ENCODE measurements at regions not wholly inside any gene's neighbourhood (a gene's known extent, or its start where the extent isn't known, plus 50 kb on each side); places are given as distances from the start of the nearest gene placed in this dataset.

DNA sequence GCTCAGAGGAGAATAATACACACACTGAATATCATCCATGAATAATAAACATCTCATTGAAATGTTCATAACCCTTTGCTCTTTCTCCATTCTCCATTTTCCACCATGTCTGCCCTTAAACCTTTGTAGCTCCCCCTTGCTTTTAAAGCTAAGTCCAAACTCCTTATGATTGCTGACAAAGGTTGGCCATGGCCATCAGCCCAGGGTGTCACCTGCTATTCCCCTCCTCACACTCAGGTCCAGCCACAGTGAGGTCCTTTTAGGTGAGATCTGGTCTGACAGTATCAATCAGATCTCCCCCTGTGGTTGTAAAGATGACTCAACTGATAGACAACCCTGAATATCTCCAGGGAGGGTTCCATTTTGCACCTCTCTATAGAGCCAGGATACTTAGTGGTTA, 181.5 kb upstream of the PDE1C start:
- Mint-ChIP-seq H3K36me3 (ENCODE audit: insufficient read depth in 2 of 2) (no peaks in the 10 kb centered on the region), H3K27ac (no peak overlapping the region), H3K4me1 (ENCODE audit: low read depth) (no peaks in the 10 kb centered on the region), H3K27me3 (ENCODE audit: low read depth) (peaks cover 16% of the 10 kb centered on the region), H3K4me3 (no peak overlapping the region), H3K9me3 (no peaks in the 10 kb centered on the region)
- no peak for DNase-seq
- ATAC-seq (replicated peaks in 1 of 2), result no peak

DNA sequence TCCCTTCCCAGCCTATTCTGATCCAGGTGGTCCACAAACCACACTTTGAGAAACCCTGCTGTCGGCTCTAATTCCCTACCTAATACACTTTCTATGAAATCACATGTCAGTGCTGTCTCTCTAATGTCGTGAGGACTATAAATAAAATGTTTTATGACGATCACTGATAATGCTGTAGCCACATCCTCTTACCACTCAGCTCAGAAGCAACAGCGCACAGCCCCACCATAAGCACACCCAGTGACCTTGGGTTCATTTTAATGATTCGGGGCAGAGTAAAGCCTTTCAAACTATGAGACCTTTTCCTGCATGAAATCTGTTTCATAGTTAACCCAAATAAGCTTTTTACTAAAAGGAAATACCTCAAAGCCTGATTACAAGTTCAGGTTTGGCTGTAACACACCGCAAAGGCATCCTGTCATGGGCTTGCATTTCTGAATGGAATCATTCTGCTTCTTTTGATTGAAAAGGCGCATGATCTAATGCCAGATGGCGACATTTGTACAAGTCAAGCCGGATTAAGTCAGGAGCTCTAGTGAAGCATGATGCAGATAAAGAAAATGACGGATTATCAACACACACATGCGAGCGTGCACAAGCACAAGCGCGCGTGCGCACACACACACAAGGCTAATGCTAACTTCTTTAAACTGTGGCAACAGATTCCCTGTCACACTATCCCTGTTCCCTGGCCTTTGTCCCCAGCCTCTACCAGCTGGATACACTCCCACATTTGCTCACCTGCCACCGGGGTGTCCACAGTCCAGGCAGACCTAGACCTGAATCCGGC, 180.5 kb upstream of the PDE1C start:
- peak; percentile 46 to 62 for ATAC-seq (replicated peaks in 1 of 2)
- H3K9me3 Mint-ChIP-seq, result no peaks in the 10 kb centered on the region

GRCh38 chr7:32250003-32250402, 179.8 kb upstream of the PDE1C start:
- Mint-ChIP-seq H3K36me3 (ENCODE audit: insufficient read depth in 2 of 2) (no peaks in the 10 kb centered on the region), H3K4me3 (no peak overlapping the region), H3K27ac (no peak overlapping the region), H3K9me3 (no peaks in the 10 kb centered on the region), H3K27me3 (ENCODE audit: low read depth) (peaks cover 16% of the 10 kb centered on the region), H3K4me1 (ENCODE audit: low read depth) (no peaks in the 10 kb centered on the region)
- ATAC-seq (replicated peaks in 1 of 2), result no peak
- DNase-seq, result no peak

More for the DNA sequence above, 180.5 kb upstream of the PDE1C start:
- Mint-ChIP-seq H3K27me3 (ENCODE audit: low read depth) (peaks cover 16% of the 10 kb centered on the region), H3K36me3 (ENCODE audit: insufficient read depth in 2 of 2) (no peaks in the 10 kb centered on the region), H3K4me3 (no peak overlapping the region), H3K4me1 (ENCODE audit: low read depth) (no peaks in the 10 kb centered on the region), H3K27ac (no peak overlapping the region)
- no peak for DNase-seq

DNA sequence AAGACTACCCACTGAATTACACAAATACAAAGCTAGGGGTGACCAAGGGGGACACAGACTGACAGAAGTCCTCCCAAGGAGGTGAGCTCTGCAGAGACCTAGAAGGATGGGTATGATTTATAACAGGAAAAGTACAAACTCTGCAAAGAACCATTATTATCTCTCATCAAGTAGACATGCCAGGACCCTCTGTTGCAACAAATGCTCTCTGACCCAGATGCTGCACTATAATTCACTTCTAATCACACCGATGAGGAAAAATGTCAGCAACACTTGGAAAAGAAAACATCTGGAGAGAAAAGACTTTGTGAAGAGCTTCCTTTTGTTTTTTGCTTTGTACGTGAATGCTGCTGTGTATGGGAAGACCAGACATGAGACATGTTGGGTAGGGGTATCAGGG, 178.3 kb upstream of the PDE1C start:
- Mint-ChIP-seq H3K4me3 (no peak overlapping the region), H3K36me3 (ENCODE audit: insufficient read depth in 2 of 2) (no peaks in the 10 kb centered on the region), H3K4me1 (ENCODE audit: low read depth) (no peaks in the 10 kb centered on the region), H3K27me3 (ENCODE audit: low read depth) (peaks cover 16% of the 10 kb centered on the region), H3K9me3 (no peaks in the 10 kb centered on the region), H3K27ac (no peak overlapping the region)
- ATAC-seq (replicated peaks in 1 of 2), result no peak
- DNase-seq, result no peak

DNA sequence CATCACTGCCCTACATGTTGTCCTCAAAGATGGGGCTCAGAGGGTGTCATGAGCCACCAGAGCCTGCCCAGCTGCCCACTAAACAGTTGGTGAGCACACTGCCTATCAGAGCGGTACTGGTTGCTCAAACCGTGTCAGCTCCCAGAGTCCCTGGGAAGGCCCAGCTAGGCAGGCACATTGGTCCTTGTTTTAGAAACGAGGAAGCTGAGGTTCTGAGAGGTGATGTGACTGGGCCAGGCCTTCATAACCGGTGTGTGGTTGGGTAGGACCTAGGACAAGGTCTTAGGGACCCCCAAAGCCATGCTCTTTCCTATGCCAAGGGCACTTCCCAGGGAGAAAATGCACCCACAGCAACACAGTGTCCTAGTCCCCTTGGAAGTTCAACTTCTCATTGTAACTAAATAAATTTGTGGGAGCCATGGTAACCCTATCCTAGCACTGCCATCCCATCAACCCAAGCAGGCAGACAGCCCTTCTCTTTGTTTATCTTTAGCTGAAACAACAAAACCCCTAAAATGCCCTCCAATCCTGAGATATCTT, 174.7 kb upstream of the PDE1C start:
- H3K27ac Mint-ChIP-seq, result no peak overlapping the region
- H3K36me3 Mint-ChIP-seq (ENCODE audit: insufficient read depth in 2 of 2), result no peaks in the 10 kb centered on the region
- ATAC-seq (replicated peaks in 1 of 2) (no peak), DNase-seq (no peak)
- no peaks in the 10 kb centered on the region for H3K9me3 Mint-ChIP-seq
- no peak overlapping the region for H3K4me3 Mint-ChIP-seq
- H3K4me1 Mint-ChIP-seq (ENCODE audit: low read depth), result no peaks in the 10 kb centered on the region
- no peaks in the 10 kb centered on the region for H3K27me3 Mint-ChIP-seq (ENCODE audit: low read depth)

GRCh38 chr7:32243687-32244290, 173.6 kb upstream of the PDE1C start:
- Mint-ChIP-seq H3K27me3 (ENCODE audit: low read depth) (no peaks in the 10 kb centered on the region), H3K4me1 (ENCODE audit: low read depth) (no peaks in the 10 kb centered on the region), H3K36me3 (ENCODE audit: insufficient read depth in 2 of 2) (no peaks in the 10 kb centered on the region), H3K27ac (no peak overlapping the region), H3K4me3 (no peak overlapping the region), H3K9me3 (no peaks in the 10 kb centered on the region)
- no peak for DNase-seq
- no peak for ATAC-seq (replicated peaks in 1 of 2)

GRCh38 chr7:32242436-32242835, 172.2 kb upstream of the PDE1C start:
- DNase-seq (no peak), ATAC-seq (replicated peaks in 1 of 2) (no peak)
- Mint-ChIP-seq H3K27me3 (ENCODE audit: low read depth) (no peaks in the 10 kb centered on the region), H3K4me1 (ENCODE audit: low read depth) (no peaks in the 10 kb centered on the region), H3K27ac (no peak overlapping the region), H3K36me3 (ENCODE audit: insufficient read depth in 2 of 2) (no peaks in the 10 kb centered on the region), H3K4me3 (no peak overlapping the region), H3K9me3 (no peaks in the 10 kb centered on the region)

DNA sequence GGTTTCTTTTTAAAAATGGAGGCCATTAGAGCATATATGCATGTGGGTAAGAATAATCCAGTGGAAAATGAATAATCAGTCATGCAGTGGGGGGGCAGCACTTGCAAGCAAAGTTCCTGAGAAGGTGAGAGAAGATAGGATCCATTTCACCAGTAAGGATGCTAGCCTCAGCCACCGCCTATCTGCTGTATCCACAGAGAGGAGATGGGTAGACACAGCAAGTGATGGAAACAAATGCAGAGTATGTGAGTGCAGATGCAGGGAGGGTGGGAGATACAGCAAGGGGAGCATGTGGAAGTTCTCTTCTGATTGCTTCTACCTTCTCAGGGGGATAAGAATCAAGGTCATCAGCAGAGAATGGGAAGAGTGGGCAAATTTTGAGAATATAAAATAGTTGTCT, 171.4 kb upstream of the PDE1C start:
- no peaks in the 10 kb centered on the region for H3K27me3 Mint-ChIP-seq (ENCODE audit: low read depth)
- H3K9me3 Mint-ChIP-seq, result no peaks in the 10 kb centered on the region
- H3K4me3 Mint-ChIP-seq, result no peak overlapping the region
- DNase-seq (no peak), ATAC-seq (replicated peaks in 1 of 2) (no peak)
- no peaks in the 10 kb centered on the region for H3K36me3 Mint-ChIP-seq (ENCODE audit: insufficient read depth in 2 of 2)
- no peaks in the 10 kb centered on the region for H3K4me1 Mint-ChIP-seq (ENCODE audit: low read depth)
- no peak overlapping the region for H3K27ac Mint-ChIP-seq

- no peak for DNase-seq
- Mint-ChIP-seq H3K27me3 (ENCODE audit: low read depth) (no peaks in the 10 kb centered on the region), H3K36me3 (ENCODE audit: insufficient read depth in 2 of 2) (no peaks in the 10 kb centered on the region), H3K9me3 (no peaks in the 10 kb centered on the region), H3K27ac (no peak overlapping the region), H3K4me3 (no peak overlapping the region), H3K4me1 (ENCODE audit: low read depth) (no peaks in the 10 kb centered on the region)
- no peak for ATAC-seq (replicated peaks in 1 of 2)
Observed at GRCh38 chr7:32239764-32240163, 169.6 kb upstream of the PDE1C start.

GRCh38 chr7:32228601-32229000, 158.4 kb upstream of the PDE1C start:
- H3K36me3 Mint-ChIP-seq (ENCODE audit: insufficient read depth in 2 of 2), result no peaks in the 10 kb centered on the region
- no peaks in the 10 kb centered on the region for H3K27me3 Mint-ChIP-seq (ENCODE audit: low read depth)
- H3K4me3 Mint-ChIP-seq, result no peak overlapping the region
- DNase-seq, result no peak
- no peak for ATAC-seq (replicated peaks in 1 of 2)
- no peak overlapping the region for H3K27ac Mint-ChIP-seq
- no peaks in the 10 kb centered on the region for H3K4me1 Mint-ChIP-seq (ENCODE audit: low read depth)
- H3K9me3 Mint-ChIP-seq, result peaks cover 0 to 3% of the 10 kb centered on the region in 2 donors

DNA sequence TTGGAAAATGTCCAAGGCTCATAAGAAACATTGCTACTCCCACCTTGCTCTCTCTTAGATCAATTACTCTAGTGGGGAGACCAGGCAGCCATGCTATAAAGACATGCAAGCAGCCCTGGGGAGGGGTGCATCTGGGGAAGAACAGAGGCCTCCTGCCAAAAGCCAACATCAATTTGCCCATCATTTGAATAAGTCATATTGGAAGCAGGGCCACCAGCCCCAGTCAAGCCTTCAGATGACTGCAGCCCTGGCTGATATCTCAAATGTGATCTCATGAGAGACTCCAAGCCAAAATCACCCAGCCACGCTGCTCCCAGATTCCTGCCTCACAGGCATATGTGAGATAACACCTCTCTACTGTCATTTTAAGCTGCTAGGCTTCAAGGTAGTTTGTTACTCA, 157.5 kb upstream of the PDE1C start:
- no peaks in the 10 kb centered on the region for H3K9me3 Mint-ChIP-seq
- H3K36me3 Mint-ChIP-seq (ENCODE audit: insufficient read depth in 2 of 2), result no peaks in the 10 kb centered on the region
- no peak overlapping the region for H3K27ac Mint-ChIP-seq
- H3K4me1 Mint-ChIP-seq (ENCODE audit: low read depth), result no peaks in the 10 kb centered on the region
- ATAC-seq (replicated peaks in 1 of 2), result no peak
- no peak overlapping the region for H3K4me3 Mint-ChIP-seq
- no peaks in the 10 kb centered on the region for H3K27me3 Mint-ChIP-seq (ENCODE audit: low read depth)
- no peak for DNase-seq

DNA sequence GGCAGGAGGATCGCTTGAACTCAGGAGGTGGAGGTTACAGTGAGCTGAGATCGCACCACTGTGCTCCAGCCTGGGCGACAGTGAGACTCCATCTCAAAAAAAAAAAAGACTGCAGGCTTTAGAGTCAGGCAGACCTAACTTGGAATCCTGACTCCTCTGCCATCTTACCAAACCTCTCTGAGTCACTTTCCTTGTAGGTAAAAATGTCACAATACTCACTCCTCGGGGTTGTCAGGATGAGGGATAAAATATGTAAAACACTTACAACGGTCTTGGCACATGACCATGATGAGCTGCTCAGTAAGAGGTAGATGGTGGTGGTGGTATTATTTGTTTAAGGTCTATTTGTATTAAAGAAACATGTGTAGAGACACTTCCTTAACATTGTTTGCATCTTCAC, 154.1 kb upstream of the PDE1C start:
- Mint-ChIP-seq H3K4me3 (no peak overlapping the region), H3K4me1 (ENCODE audit: low read depth) (no peaks in the 10 kb centered on the region), H3K9me3 (no peaks in the 10 kb centered on the region), H3K36me3 (ENCODE audit: insufficient read depth in 2 of 2) (no peaks in the 10 kb centered on the region), H3K27me3 (ENCODE audit: low read depth) (no peaks in the 10 kb centered on the region), H3K27ac (no peak overlapping the region)
- DNase-seq (no peak), ATAC-seq (replicated peaks in 1 of 2) (no peak)

DNA sequence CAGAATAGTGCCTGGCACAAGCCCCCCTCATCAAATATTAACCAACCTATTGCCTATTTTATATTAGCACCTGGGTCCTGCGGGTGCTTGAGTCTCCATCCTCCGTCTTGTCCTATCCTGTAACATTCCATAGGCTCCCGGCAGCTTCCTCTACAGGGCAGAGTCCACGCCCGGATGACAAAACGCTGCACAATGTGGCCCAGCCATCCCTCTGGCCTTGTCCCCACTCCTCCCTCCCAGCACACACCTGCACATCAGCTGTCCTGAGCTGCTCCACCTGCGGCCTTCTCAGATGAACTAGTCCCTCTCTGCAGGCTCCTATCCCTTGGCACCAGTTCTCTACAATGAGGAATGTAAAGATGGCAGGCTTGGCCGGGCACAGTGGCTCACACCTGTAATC, 153.5 kb upstream of the PDE1C start:
- no peaks in the 10 kb centered on the region for H3K4me1 Mint-ChIP-seq (ENCODE audit: low read depth)
- no peaks in the 10 kb centered on the region for H3K9me3 Mint-ChIP-seq
- H3K27me3 Mint-ChIP-seq (ENCODE audit: low read depth), result peaks cover 3% of the 10 kb centered on the region
- H3K27ac Mint-ChIP-seq, result no peak overlapping the region
- no peak for DNase-seq
- ATAC-seq (replicated peaks in 1 of 2), result no peak
- H3K36me3 Mint-ChIP-seq (ENCODE audit: insufficient read depth in 2 of 2), result no peaks in the 10 kb centered on the region
- H3K4me3 Mint-ChIP-seq, result no peak overlapping the region
